A549 (cell line): ENCODE measurements at regions not wholly inside any gene's neighbourhood (a gene's known extent, or its start where the extent isn't known, plus 50 kb on each side); places are given as distances from the start of the nearest gene placed in this dataset.

Experiments used
- EP300 ChIP-seq, 2 experiments: fragments of >200 bp; sonication (Bioruptor Twin); formaldehyde crosslinking; IDR thresholded peaks; 2 replicates in 1 of 2; 3 replicates in 1 of 2; pipeline ENCODE4 v1.6.1; 2016 to 2017
- MAFK ChIP-seq: fragments of 450-650 bp; IDR thresholded peaks from 2 replicates; pipeline ENCODE4 v1.6.1; 2014; ENCODE audit not compliant: partially characterized antibody
- MAX ChIP-seq: IDR thresholded peaks from 2 replicates; pipeline ENCODE4 v1.6.1; 2012
- MAZ ChIP-seq: fragments of 150-350 bp; IDR thresholded peaks from 2 replicates; pipeline ENCODE4 v1.6.1; 2014; ENCODE audit warnings: antibody characterized with exemption, low read depth, low read length, borderline replicate concordance
- POLR2A ChIP-seq: IDR thresholded peaks from 2 replicates; pipeline ENCODE4 v1.6.1; 2012; ENCODE audit warnings: mild to moderate bottlenecking, low read length
- RAD21 ChIP-seq, 2 experiments: fragments of >200 bp in 1 of 2; sonication (Bioruptor Twin) in 1 of 2; formaldehyde crosslinking in 1 of 2; IDR thresholded peaks in 1 of 2; conservative IDR thresholded peaks in 1 of 2; 2 replicates in 1 of 2; 3 replicates in 1 of 2; pipeline ENCODE4 v1.6.1; 2012 to 2018; ENCODE audit warnings: inconsistent platforms in 1 of 2
- SMC3 ChIP-seq: fragments of >200 bp; sonication (Bioruptor Twin); formaldehyde crosslinking; IDR thresholded peaks from 3 replicates; pipeline ENCODE4 v1.6.1; 2018; ENCODE audit warnings: inconsistent platforms
- SREBF2 ChIP-seq: fragments of 450-650 bp; IDR thresholded peaks from 2 replicates; pipeline ENCODE4 v1.6.1; 2014; ENCODE audit warnings: mild to moderate bottlenecking, moderate library complexity
- TP53 ChIP-seq: fragments of 250-450 bp; sonication (Bioruptor Pico); IDR thresholded peaks from 2 replicates; pipeline ENCODE4 v1.5.0; 2021; ENCODE audit warnings: mild to moderate bottlenecking, moderate library complexity
- ZFP36 ChIP-seq: fragments of 450-650 bp; IDR thresholded peaks from 2 replicates; pipeline ENCODE4 v1.6.1; 2014; ENCODE audit warnings: borderline replicate concordance; ENCODE audit not compliant: partially characterized antibody
- TF ChIP-seq, protein P1 (sequence below): fragments of >200 bp; sonication (Bioruptor Twin); formaldehyde crosslinking; IDR thresholded peaks from 3 replicates; pipeline ENCODE4 v1.5.1; 2016
- TF ChIP-seq, protein P2 (sequence below): fragments of 450-650 bp; IDR thresholded peaks from 2 replicates; pipeline ENCODE4 v1.6.1; 2014; ENCODE audit warnings: antibody characterized with exemption

DNA sequence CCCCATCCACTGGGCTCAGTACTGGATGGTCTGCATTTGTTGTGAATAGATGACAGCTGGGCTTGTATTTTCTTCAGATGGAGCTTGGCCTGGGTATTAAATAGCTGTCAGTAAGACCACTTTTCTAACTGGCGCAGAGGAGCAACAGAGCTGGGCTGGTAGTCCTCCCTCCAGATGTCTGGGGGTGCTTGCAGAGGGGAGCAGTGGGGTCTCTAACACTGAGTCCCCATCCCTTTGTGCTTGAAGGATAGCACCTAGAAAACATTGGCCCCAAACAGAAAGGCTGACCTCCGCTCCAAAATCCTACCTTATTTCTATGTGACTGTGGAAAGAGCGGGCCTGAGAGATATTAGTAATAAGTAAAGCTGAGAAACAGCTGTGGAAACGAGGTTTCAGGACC, 131.6 kb upstream of the E2F8 start:
- TF ChIP-seq RAD21 (conservative IDR thresholded peaks at IDR 0.05 in 1 of 2, IDR thresholded peaks at IDR 0.05 in 1 of 2) (no peak), MAZ (no peak), MAFK (no peak), SMC3 (no peak), POLR2A (no peak), SREBF2 (no peak), ZFP36 (no peak), MAX (no peak), TP53 (no peak), EP300 (IDR thresholded peaks at IDR 0.05) (no peak)
- TF ChIP-seq, protein P1, sequence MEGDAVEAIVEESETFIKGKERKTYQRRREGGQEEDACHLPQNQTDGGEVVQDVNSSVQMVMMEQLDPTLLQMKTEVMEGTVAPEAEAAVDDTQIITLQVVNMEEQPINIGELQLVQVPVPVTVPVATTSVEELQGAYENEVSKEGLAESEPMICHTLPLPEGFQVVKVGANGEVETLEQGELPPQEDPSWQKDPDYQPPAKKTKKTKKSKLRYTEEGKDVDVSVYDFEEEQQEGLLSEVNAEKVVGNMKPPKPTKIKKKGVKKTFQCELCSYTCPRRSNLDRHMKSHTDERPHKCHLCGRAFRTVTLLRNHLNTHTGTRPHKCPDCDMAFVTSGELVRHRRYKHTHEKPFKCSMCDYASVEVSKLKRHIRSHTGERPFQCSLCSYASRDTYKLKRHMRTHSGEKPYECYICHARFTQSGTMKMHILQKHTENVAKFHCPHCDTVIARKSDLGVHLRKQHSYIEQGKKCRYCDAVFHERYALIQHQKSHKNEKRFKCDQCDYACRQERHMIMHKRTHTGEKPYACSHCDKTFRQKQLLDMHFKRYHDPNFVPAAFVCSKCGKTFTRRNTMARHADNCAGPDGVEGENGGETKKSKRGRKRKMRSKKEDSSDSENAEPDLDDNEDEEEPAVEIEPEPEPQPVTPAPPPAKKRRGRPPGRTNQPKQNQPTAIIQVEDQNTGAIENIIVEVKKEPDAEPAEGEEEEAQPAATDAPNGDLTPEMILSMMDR: no peak
- TF ChIP-seq, protein P2, sequence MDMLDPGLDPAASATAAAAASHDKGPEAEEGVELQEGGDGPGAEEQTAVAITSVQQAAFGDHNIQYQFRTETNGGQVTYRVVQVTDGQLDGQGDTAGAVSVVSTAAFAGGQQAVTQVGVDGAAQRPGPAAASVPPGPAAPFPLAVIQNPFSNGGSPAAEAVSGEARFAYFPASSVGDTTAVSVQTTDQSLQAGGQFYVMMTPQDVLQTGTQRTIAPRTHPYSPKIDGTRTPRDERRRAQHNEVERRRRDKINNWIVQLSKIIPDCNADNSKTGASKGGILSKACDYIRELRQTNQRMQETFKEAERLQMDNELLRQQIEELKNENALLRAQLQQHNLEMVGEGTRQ: no peak
